Ascending aorta (tissue), 2 donors: ENCODE measurements at regions not wholly inside any gene's neighbourhood (a gene's known extent, or its start where the extent isn't known, plus 50 kb on each side); places are given as distances from the start of the nearest gene placed in this dataset.
"Not testable (repeated sequence)": the region's sequence is repeated elsewhere in the genome, so short reads cannot be mapped to it uniquely, and the experiment has no call there.

Experiments used
- DNase-seq, 2 donors: peaks; one replicate each; pipeline ENCODE4 v3.0.0-alpha.2; 2019; ENCODE audit warnings: low spot score in 2 of 2
- H3K27ac ChIP-seq, 2 donors: fragments of 200-600 bp; sonication (generic); one replicate each; pipeline ENCODE4 v1.5.1; 2016 to 2017; ENCODE audit warnings: mild to moderate bottlenecking in 1 of 2
- H3K27me3 ChIP-seq: fragments of 200-600 bp; sonication (generic); one replicate; pipeline ENCODE4 v1.5.1; 2017
- H3K36me3 ChIP-seq, 2 donors: fragments of 200-600 bp; sonication (generic); one replicate each; pipeline ENCODE4 v1.5.1; 2016
- H3K4me1 ChIP-seq, 2 donors: fragments of 200-600 bp; sonication (generic); one replicate each; pipeline ENCODE4 v1.5.1; 2016 to 2017; ENCODE audit warnings: mild to moderate bottlenecking in 1 of 2
- H3K4me3 ChIP-seq, 2 donors: fragments of 200-600 bp; sonication (generic); one replicate each; pipeline ENCODE4 v1.5.1; 2016 to 2017; ENCODE audit warnings: mild to moderate bottlenecking in 1 of 2
- H3K9me3 ChIP-seq, 2 donors: fragments of 200-600 bp; sonication (generic); one replicate each; pipeline ENCODE4 v1.5.1; 2016
- CTCF ChIP-seq, 3 experiments: fragments of 200-600 bp in 2 of 3; fragments of 450-650 bp in 1 of 3; sonication (generic) in 2 of 3; IDR thresholded peaks; one replicate each; pipeline ENCODE4 v1.5.1; 2016 to 2019; ENCODE audit warnings: antibody characterized with exemption in 3 of 3, mild to moderate bottlenecking in 1 of 3, moderate library complexity in 1 of 3
- intact Hi-C: fragments of 100-400 bp; cut with DNase I; formaldehyde crosslinking; loops from one replicate; pipeline ENCODE4 v1.15.1; 2023

- Histone ChIP-seq H3K4me3 (no peak overlapping the region), H3K36me3 (no peaks in the 10 kb centered on the region), H3K9me3 (no peaks in the 10 kb centered on the region), H3K27me3 (no peaks in the 10 kb centered on the region), H3K4me1 (peaks cover 20 to 38% of the 10 kb centered on the region in 2 donors), H3K27ac (peak overlapping the region; percentile 61 to 85)
- intact Hi-C loops = loop anchor here (5.0 kb wide), 2 partner anchors 341 to 396 kb away; partner anchors contain the start of gene CIPC
- no peak for DNase-seq
- no peak for TF ChIP-seq CTCF (IDR thresholded peaks at IDR 0.05)
Measured at GRCh38 chr14:76701436-76701835, 59.8 kb upstream of the VASH1 start.

GRCh38 chr14:76701981-76702380 lies 59.3 kb upstream of the VASH1 start:
- intact Hi-C loops = loop anchor here (2.0 to 5.0 kb wide), 3 partner anchors 111 to 395 kb away; partner anchors contain the start of genes ANGEL1 and CIPC
- peak; percentile 82 to 96 for DNase-seq
- peak overlapping the region; percentile 61 to 85 for H3K27ac ChIP-seq

GRCh38 chr14:76705214-76705613 lies 56.1 kb upstream of the VASH1 start:
- no peak for TF ChIP-seq CTCF (IDR thresholded peaks at IDR 0.05)
- Histone ChIP-seq H3K4me1 (peaks cover 15 to 30% of the 10 kb centered on the region in 2 donors), H3K9me3 (no peaks in the 10 kb centered on the region), H3K27ac (no peak overlapping the region), H3K4me3 (no peak overlapping the region), H3K36me3 (no peaks in the 10 kb centered on the region), H3K27me3 (no peaks in the 10 kb centered on the region)
- intact Hi-C loops = no loop called here
- DNase-seq = no peak

More at GRCh38 chr14:76701981-76702380, 59.3 kb upstream of the VASH1 start:
- Histone ChIP-seq H3K36me3 (no peaks in the 10 kb centered on the region), H3K27me3 (no peaks in the 10 kb centered on the region), H3K4me3 (no peak overlapping the region), H3K9me3 (no peaks in the 10 kb centered on the region), H3K4me1 (peaks cover 20 to 38% of the 10 kb centered on the region in 2 donors)
- TF ChIP-seq CTCF (IDR thresholded peaks at IDR 0.05) = no peak

GRCh38 chr14:76706207-76706606 lies 55.1 kb upstream of the VASH1 start:
- intact Hi-C loops, H3K27me3 ChIP-seq, H3K4me3 ChIP-seq, H3K27ac ChIP-seq, H3K9me3 ChIP-seq, H3K36me3 ChIP-seq: not testable (repeated sequence)
- H3K4me1 ChIP-seq = peaks cover 5 to 20% of the 10 kb centered on the region in 2 donors
- DNase-seq = peak in 1 of 2 donors; percentile 33

- Histone ChIP-seq H3K27ac (no peak overlapping the region), H3K9me3 (no peaks in the 10 kb centered on the region), H3K36me3 (no peaks in the 10 kb centered on the region), H3K4me3 (no peak overlapping the region), H3K27me3 (no peaks in the 10 kb centered on the region), H3K4me1 (peaks cover 0 to 14% of the 10 kb centered on the region in 2 donors)
- no peak for TF ChIP-seq CTCF (IDR thresholded peaks at IDR 0.05)
- DNase-seq = peak in 1 of 2 donors; percentile 54
- intact Hi-C loops = no loop called here
Measured at GRCh38 chr14:76706811-76707210, 54.5 kb upstream of the VASH1 start.

- no peaks in the 10 kb centered on the region for H3K9me3 ChIP-seq
- H3K27me3 ChIP-seq = no peaks in the 10 kb centered on the region
- H3K4me3 ChIP-seq = no peak overlapping the region
- H3K27ac ChIP-seq = no peak overlapping the region
- TF ChIP-seq CTCF (IDR thresholded peaks at IDR 0.05) = no peak
- peaks cover 0 to 4% of the 10 kb centered on the region in 2 donors for H3K4me1 ChIP-seq
- DNase-seq = peak in 1 of 2 donors; percentile 9
- intact Hi-C loops = no loop called here
- H3K36me3 ChIP-seq = no peaks in the 10 kb centered on the region
Measured at GRCh38 chr14:76708028-76708427, 53.2 kb upstream of the VASH1 start.
